K562 (cell line): ENCODE measurements at regions not wholly inside any gene's neighbourhood (a gene's known extent, or its start where the extent isn't known, plus 50 kb on each side); places are given as distances from the start of the nearest gene placed in this dataset.

Experiments used
- ATAC-seq: fragments of 200-7000 bp; cut with Tn5 transposase; 3 replicates; pipeline ENCODE4 v1.9.1; 2020; ENCODE audit warnings: moderate library complexity
- BruUV-seq: library from RNA; stranded (reverse); fragments of 400-500 nt; replicated peaks from 2 replicates; lab custom pipeline; 2021; lab: Mats Ljungman, UMichigan
- CTCF ChIA-PET: fragments of 300-600 bp; formaldehyde crosslinking; extraction: SDS; loops from one replicate; lab custom pipeline; 2021; ENCODE audit warnings: low intra/inter-chr PET ratio; lab: Yijun Ruan, JAX
- POLR2A ChIA-PET: fragments of 300-600, 350-650 bp; sonication (Branson Sonifier 250); formaldehyde crosslinking; extraction: SDS; loops from one replicate; lab custom pipeline; 2021; ENCODE audit warnings: antibody characterized with exemption, inconsistent platforms; lab: Yijun Ruan, JAX
- DNase-seq, 4 experiments: peaks; one replicate each; pipeline versions ENCODE4 v3.0.0 to v3.0.0-alpha.2; 2011 to 2018; ENCODE audit warnings: low spot score in 3 of 4, mixed read lengths in 3 of 4; ENCODE audit errors: extremely low read depth in 1 of 4
- FAIRE-seq: peaks from 2 replicates; lab custom pipeline; 2011; peaks lifted over from hg19 to GRCh38; lab: Jason Lieb, UNC
- H2AFZ ChIP-seq: 2 replicates; pipeline ENCODE4 v1.6.0; 2011; ENCODE audit warnings: low read depth, low read length, control low read depth, inconsistent platforms
- H3K27ac ChIP-seq: fragments of 200-600 bp; 3 replicates; pipeline ENCODE4 v1.8.0; 2011; ENCODE audit warnings: low read depth, mild to moderate bottlenecking, control low read depth, inconsistent platforms, low read length, moderate library complexity, mixed read lengths; ENCODE audit errors: extremely low read depth
- H3K27me3 ChIP-seq, 2 experiments: fragments of 300-600 bp in 1 of 2; 2 replicates in 1 of 2; 3 replicates in 1 of 2; pipeline versions ENCODE4 v1.6.0 to v1.8.0; 2011; ENCODE audit warnings: inconsistent platforms in 2 of 2, low read length in 2 of 2, mild to moderate bottlenecking in 1 of 2, mixed read lengths in 1 of 2, moderate library complexity in 1 of 2; ENCODE audit not compliant: control insufficient read depth in 2 of 2, insufficient read depth in 2 of 2
- H3K36me3 ChIP-seq: fragments of 300-600 bp; 3 replicates; pipeline ENCODE4 v1.8.0; 2011; ENCODE audit warnings: mild to moderate bottlenecking, low read length, inconsistent platforms; ENCODE audit not compliant: control insufficient read depth, insufficient read depth
- H3K4me1 ChIP-seq, 2 experiments: fragments of 200-600 bp in 1 of 2; replicated peaks in 1 of 2; 2 replicates in 1 of 2; 3 replicates in 1 of 2; pipeline versions ENCODE4 v1.5.1 to v1.8.0; 2011; ENCODE audit warnings: inconsistent platforms in 2 of 2, low read length in 2 of 2, mild to moderate bottlenecking in 1 of 2, mixed read lengths in 1 of 2, moderate library complexity in 1 of 2; ENCODE audit not compliant: control insufficient read depth in 2 of 2, insufficient read depth in 2 of 2
- H3K4me2 ChIP-seq: 2 replicates; pipeline ENCODE4 v1.6.1; 2011; ENCODE audit warnings: low read length, control low read depth, inconsistent platforms, mixed read lengths; ENCODE audit not compliant: insufficient read depth
- H3K4me3 ChIP-seq: fragments of 200-600 bp; sonication (generic), shearing (Covaris generic); 2 replicates; pipeline ENCODE4 v1.5.1; 2016; ENCODE audit warnings: control low read depth, inconsistent platforms
- H3K79me2 ChIP-seq: fragments of 200-600 bp; 3 replicates; pipeline ENCODE4 v1.8.0; 2011; ENCODE audit warnings: low read length, inconsistent platforms; ENCODE audit not compliant: control insufficient read depth, insufficient read depth
- H3K9ac ChIP-seq, 2 experiments: 2 replicates each; pipeline versions ENCODE4 v1.6.0 to v1.6.1; 2011; ENCODE audit warnings: low read depth in 2 of 2, low read length in 2 of 2, control low read depth in 1 of 2, inconsistent platforms in 1 of 2, mild to moderate bottlenecking in 1 of 2, mixed read lengths in 1 of 2; ENCODE audit not compliant: insufficient read depth in 1 of 2
- H3K9me1 ChIP-seq: one replicate; pipeline ENCODE4 v1.6.0; 2011; ENCODE audit warnings: inconsistent platforms, mild to moderate bottlenecking, low read length, moderate library complexity; ENCODE audit not compliant: control insufficient read depth, insufficient read depth
- H3K9me3 ChIP-seq: replicated peaks from 2 replicates; pipeline ENCODE4 v1.5.1; 2011; ENCODE audit warnings: low read depth, low read length, inconsistent platforms; ENCODE audit not compliant: control insufficient read depth, insufficient read depth
- H4K20me1 ChIP-seq: replicated peaks from 2 replicates; pipeline ENCODE4 v1.6.1; 2011; ENCODE audit warnings: low read length, inconsistent platforms, mixed read lengths; ENCODE audit not compliant: control insufficient read depth, insufficient read depth
- CBX2 ChIP-seq: fragments of 200-600 bp; sonication (generic); IDR thresholded peaks from one replicate; pipeline ENCODE4 v1.6.1; 2012; ENCODE audit warnings: mild to moderate bottlenecking, low read length, inconsistent platforms; ENCODE audit not compliant: insufficient read depth, poor library complexity, severe bottlenecking
- ETS1 ChIP-seq: conservative IDR thresholded peaks from 2 replicates; pipeline ENCODE4 v1.6.1; 2011; ENCODE audit warnings: low read depth, mild to moderate bottlenecking, low read length; ENCODE audit not compliant: control insufficient read depth
- FOXA3 ChIP-seq, 2 experiments: fragments of 450-650 bp in 1 of 2; sonication (generic) in 1 of 2; formaldehyde crosslinking; IDR thresholded peaks in 1 of 2; conservative IDR thresholded peaks in 1 of 2; 2 replicates each; pipeline versions ENCODE4 v1.4.0 to v1.8.0; 2020 to 2022; ENCODE audit warnings: mild to moderate bottlenecking in 2 of 2, missing genetic modification reagents in 1 of 2
- FOXP1 ChIP-seq: sonication (generic); formaldehyde crosslinking; IDR thresholded peaks from 2 replicates; pipeline ENCODE4 v1.8.0; 2022; ENCODE audit warnings: mild to moderate bottlenecking, missing genetic modification reagents
- MXD1 ChIP-seq: fragments of 250-450 bp; sonication (Bioruptor Pico); IDR thresholded peaks from 2 replicates; pipeline ENCODE4 v1.8.0; 2021; ENCODE audit warnings: borderline replicate concordance, mild to moderate bottlenecking, moderate library complexity; ENCODE audit not compliant: poor library complexity, severe bottlenecking
- NCOR1 ChIP-seq: fragments of 450-650 bp; IDR thresholded peaks from 2 replicates; pipeline ENCODE4 v1.6.1; 2016; ENCODE audit warnings: mild to moderate bottlenecking, moderate library complexity
- NFATC3 ChIP-seq: fragments of 450-650 bp; IDR thresholded peaks from 2 replicates; pipeline ENCODE4 v1.6.1; 2017; ENCODE audit warnings: mild to moderate bottlenecking
- NR2C1 ChIP-seq, 2 experiments: fragments of 450-650 bp; IDR thresholded peaks; 2 replicates each; pipeline ENCODE4 v1.6.1; 2017; ENCODE audit warnings: mild to moderate bottlenecking in 2 of 2, antibody characterized with exemption in 1 of 2, inconsistent platforms in 1 of 2, missing compliant biosample characterization in 1 of 2, missing genetic modification characterization in 1 of 2
- RBM17 ChIP-seq: fragments of 200-400 bp; formaldehyde crosslinking; IDR thresholded peaks from 2 replicates; pipeline ENCODE4 v1.6.1; 2017; ENCODE audit warnings: low read depth, mild to moderate bottlenecking, low read length, borderline replicate concordance
- RERE ChIP-seq: sonication (generic); formaldehyde crosslinking; IDR thresholded peaks from 2 replicates; pipeline ENCODE4 v1.8.0; 2023; ENCODE audit warnings: missing genetic modification reagents, mild to moderate bottlenecking, borderline replicate concordance
- RNF2 ChIP-seq: sonication (generic); IDR thresholded peaks from 2 replicates; pipeline ENCODE4 v1.6.1; 2016
- YY1 ChIP-seq, 3 experiments: IDR thresholded peaks; 2 replicates each; pipeline ENCODE4 v1.6.1; 2011; ENCODE audit warnings: low read length in 2 of 3, mild to moderate bottlenecking in 2 of 3, moderate library complexity in 2 of 3, borderline replicate concordance in 1 of 3, control low read depth in 1 of 3, low read depth in 1 of 3; ENCODE audit not compliant: insufficient read depth in 3 of 3, insufficient replicate concordance in 2 of 3, control insufficient read depth in 1 of 3, insufficient read length in 1 of 3; ENCODE audit errors: extremely low read depth in 1 of 3
- ZNF224 ChIP-seq: sonication (generic); formaldehyde crosslinking; IDR thresholded peaks from 2 replicates; pipeline ENCODE4 v1.8.0; 2022; ENCODE audit warnings: mild to moderate bottlenecking, missing genetic modification reagents
- WGBS: fragments of 100-300 bp; shearing (Covaris generic); methylation state at CpG from one replicate; pipeline ENCODE4 v1.1.6; 2016; ENCODE audit warnings: low coverage, mixed read lengths; ENCODE audit not compliant: insufficient coverage; ENCODE audit errors: missing lambda C conversion rate; 5-methylcytosine and 5-hydroxymethylcytosine counted together
- in situ Hi-C: fragments of 300-500 bp; cut with MboI; formaldehyde crosslinking; loops from 4 replicates; pipeline ENCODE4 v1.15.0; 2018; ENCODE audit warnings: inconsistent platforms, mixed read lengths
- intact Hi-C: fragments of 100-400 bp; cut with micrococcal nuclease; formaldehyde crosslinking; loops from 2 replicates; pipeline ENCODE4 v1.14.2; 2022

GRCh38 chr13:86282442-86282841 is 483.2 kb upstream of the SLITRK6 start:
- Histone ChIP-seq H4K20me1 (no peaks in the 10 kb centered on the region), H3K79me2 (no peaks in the 10 kb centered on the region), H3K4me2 (no peak overlapping the region), H3K27ac (no peak overlapping the region), H3K9ac (no peak overlapping the region), H3K27me3 (no peaks in the 10 kb centered on the region), H3K36me3 (no peaks in the 10 kb centered on the region), H3K4me3 (no peak overlapping the region), H3K4me1 (no peaks in the 10 kb centered on the region), H3K9me1 (no peaks in the 10 kb centered on the region), H2AFZ (no peak overlapping the region), H3K9me3 (no peaks in the 10 kb centered on the region)
- ATAC-seq (no peak), DNase-seq (no peak), FAIRE-seq (no peak)
- WGBS: 0% methylated on average over 1 of the region's 2 CpGs
- ChIA-PET POLR2A (no interaction called here), CTCF (no interaction called here)
- no TSS peak for BruUV-seq
- in situ Hi-C loops: no loop called here
- intact Hi-C loops: no loop called here
- TF ChIP-seq NFATC3: no peak
- TF ChIP-seq FOXP1: no peak
- TF ChIP-seq RERE (CRISPR knock-in tag): no peak
- TF ChIP-seq NCOR1: no peak
- TF ChIP-seq CBX2: no peak
- no peak for TF ChIP-seq ZNF224
- TF ChIP-seq ETS1: no peak
- no peak for TF ChIP-seq NR2C1 (IDR thresholded peaks at IDR 0.05)
- no peak for TF ChIP-seq NR2C1 (tag; IDR thresholded peaks at IDR 0.05)
- TF ChIP-seq MXD1 (CRISPR knock-in tag): no peak
- TF ChIP-seq YY1 (IDR thresholded peaks at IDR 0.05; ENCODE audit: borderline replicate concordance in 1 of 3, control insufficient read depth in 1 of 3, extremely low read depth in 1 of 3, insufficient read depth in 3 of 3, insufficient read length in 1 of 3, insufficient replicate concordance in 2 of 3, low read depth in 1 of 3, low read length in 2 of 3): no peak
- no peak for TF ChIP-seq RNF2
- no peak for TF ChIP-seq RBM17
- no peak for TF ChIP-seq FOXA3 (CRISPR knock-in tag; conservative IDR thresholded peaks at IDR 0.05 in 1 of 2, IDR thresholded peaks at IDR 0.05 in 1 of 2)
